Left lung (tissue), 4 donors: ENCODE measurements at regions not wholly inside any gene's neighbourhood (a gene's known extent, or its start where the extent isn't known, plus 50 kb on each side); places are given as distances from the start of the nearest gene placed in this dataset.

Source experiments
- ATAC-seq: fragments of 200-7000 bp; cut with Tn5 transposase; one replicate; pipeline ENCODE4 v1.9.1; 2020; ENCODE audit warnings: moderate library complexity
- DNase-seq, 4 donors: peaks; one replicate each; pipeline ENCODE4 v3.0.0-alpha.2; 2013 to 2020
- H3K27ac ChIP-seq, 2 donors: fragments of 200-600 bp; sonication (generic) in 1 of 2; one replicate each; pipeline versions ENCODE4 v1.5.0 to v1.8.0; 2020 to 2021
- H3K27me3 ChIP-seq, 2 donors: fragments of 200-600 bp; sonication (generic) in 1 of 2; one replicate each; pipeline versions ENCODE4 v1.5.0 to v1.8.0; 2020 to 2021
- H3K36me3 ChIP-seq, 2 donors: fragments of 200-600 bp; sonication (generic) in 1 of 2; one replicate each; pipeline versions ENCODE4 v1.5.0 to v1.8.0; 2020 to 2021
- H3K4me1 ChIP-seq, 2 donors: fragments of 200-600 bp; one replicate each; pipeline ENCODE4 v1.8.0; 2021
- H3K4me3 ChIP-seq, 2 donors: fragments of 200-600 bp; sonication (generic) in 1 of 2; one replicate each; pipeline versions ENCODE4 v1.5.0 to v1.8.0; 2020 to 2021; ENCODE audit warnings: mild to moderate bottlenecking in 1 of 2
- H3K9me3 ChIP-seq, 2 donors: fragments of 200-600 bp; sonication (generic) in 1 of 2; one replicate each; pipeline versions ENCODE4 v1.5.0 to v1.8.0; 2020 to 2021
- intact Hi-C, 2 donors: fragments of 100-400 bp; cut with DNase I; formaldehyde crosslinking; loops; one replicate each; pipeline versions ENCODE4 v1.11.2 to v1.14.2; 2022
- TF ChIP-seq, protein P1 (sequence below), 2 donors: fragments of 200-600 bp; sonication (generic) in 1 of 2; IDR thresholded peaks; one replicate each; pipeline versions ENCODE4 v1.5.0 to v1.8.0; 2021; ENCODE audit warnings: antibody characterized with exemption in 2 of 2
- donor health status: DM: no; HTN: yes; CAD: no.
- donor health status: DM: no; HTN: no; CAD: no.

GRCh38 chr6:86536121-86536520 lies 401.2 kb upstream of the HTR1E start:
- TF ChIP-seq, protein P1, sequence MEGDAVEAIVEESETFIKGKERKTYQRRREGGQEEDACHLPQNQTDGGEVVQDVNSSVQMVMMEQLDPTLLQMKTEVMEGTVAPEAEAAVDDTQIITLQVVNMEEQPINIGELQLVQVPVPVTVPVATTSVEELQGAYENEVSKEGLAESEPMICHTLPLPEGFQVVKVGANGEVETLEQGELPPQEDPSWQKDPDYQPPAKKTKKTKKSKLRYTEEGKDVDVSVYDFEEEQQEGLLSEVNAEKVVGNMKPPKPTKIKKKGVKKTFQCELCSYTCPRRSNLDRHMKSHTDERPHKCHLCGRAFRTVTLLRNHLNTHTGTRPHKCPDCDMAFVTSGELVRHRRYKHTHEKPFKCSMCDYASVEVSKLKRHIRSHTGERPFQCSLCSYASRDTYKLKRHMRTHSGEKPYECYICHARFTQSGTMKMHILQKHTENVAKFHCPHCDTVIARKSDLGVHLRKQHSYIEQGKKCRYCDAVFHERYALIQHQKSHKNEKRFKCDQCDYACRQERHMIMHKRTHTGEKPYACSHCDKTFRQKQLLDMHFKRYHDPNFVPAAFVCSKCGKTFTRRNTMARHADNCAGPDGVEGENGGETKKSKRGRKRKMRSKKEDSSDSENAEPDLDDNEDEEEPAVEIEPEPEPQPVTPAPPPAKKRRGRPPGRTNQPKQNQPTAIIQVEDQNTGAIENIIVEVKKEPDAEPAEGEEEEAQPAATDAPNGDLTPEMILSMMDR (IDR thresholded peaks at IDR 0.05): no peak
- no peak overlapping the region for H3K27ac ChIP-seq
- H3K27me3 ChIP-seq: no peaks in the 10 kb centered on the region
- no peak overlapping the region for H3K4me3 ChIP-seq
- H3K9me3 ChIP-seq: peaks cover 0 to 10% of the 10 kb centered on the region in 2 donors
- no peaks in the 10 kb centered on the region for H3K4me1 ChIP-seq
- no peak for DNase-seq
- intact Hi-C loops: no loop called here
- no peaks in the 10 kb centered on the region for H3K36me3 ChIP-seq
- ATAC-seq: no peak

- no peaks in the 10 kb centered on the region for H3K4me1 ChIP-seq
- TF ChIP-seq, protein P1 (IDR thresholded peaks at IDR 0.05): no peak
- H3K9me3 ChIP-seq: peaks cover 0 to 2% of the 10 kb centered on the region in 2 donors
- intact Hi-C loops: no loop called here
- H3K4me3 ChIP-seq: no peak overlapping the region
- DNase-seq: peak in 2 of 4 donors; percentile 49 to 59
- no peak overlapping the region for H3K27ac ChIP-seq
- no peak for ATAC-seq
- no peaks in the 10 kb centered on the region for H3K36me3 ChIP-seq
- no peaks in the 10 kb centered on the region for H3K27me3 ChIP-seq
Observed at GRCh38 chr6:86535100-86535499, 402.2 kb upstream of the HTR1E start.

DNA sequence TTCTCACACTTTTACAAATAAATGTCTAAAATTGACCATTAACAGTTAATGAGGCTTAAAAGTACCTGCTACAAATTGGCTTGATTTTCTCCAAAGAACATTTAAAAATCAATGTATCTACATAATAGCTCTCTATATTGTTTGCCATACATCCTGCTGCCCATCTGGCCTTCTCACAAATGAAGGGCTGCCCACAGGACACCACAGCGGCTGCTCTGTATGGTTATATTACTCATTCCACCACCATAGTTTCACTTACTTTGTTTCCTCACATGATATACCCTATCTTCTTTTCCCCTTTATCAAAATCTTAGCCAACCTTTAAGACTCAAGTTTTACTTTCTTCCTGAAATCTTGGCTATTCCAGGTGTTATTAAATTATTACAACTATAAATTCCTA lies 407.7 kb upstream of the HTR1E start:
- TF ChIP-seq, protein P1 (IDR thresholded peaks at IDR 0.05): no peak
- intact Hi-C loops: no loop called here
- no peak overlapping the region for H3K27ac ChIP-seq
- no peak for DNase-seq
- no peaks in the 10 kb centered on the region for H3K4me1 ChIP-seq
- H3K4me3 ChIP-seq: no peak overlapping the region
- no peaks in the 10 kb centered on the region for H3K36me3 ChIP-seq
- no peak for ATAC-seq
- no peaks in the 10 kb centered on the region for H3K27me3 ChIP-seq
- H3K9me3 ChIP-seq: peaks cover 0 to 35% of the 10 kb centered on the region in 2 donors

DNA sequence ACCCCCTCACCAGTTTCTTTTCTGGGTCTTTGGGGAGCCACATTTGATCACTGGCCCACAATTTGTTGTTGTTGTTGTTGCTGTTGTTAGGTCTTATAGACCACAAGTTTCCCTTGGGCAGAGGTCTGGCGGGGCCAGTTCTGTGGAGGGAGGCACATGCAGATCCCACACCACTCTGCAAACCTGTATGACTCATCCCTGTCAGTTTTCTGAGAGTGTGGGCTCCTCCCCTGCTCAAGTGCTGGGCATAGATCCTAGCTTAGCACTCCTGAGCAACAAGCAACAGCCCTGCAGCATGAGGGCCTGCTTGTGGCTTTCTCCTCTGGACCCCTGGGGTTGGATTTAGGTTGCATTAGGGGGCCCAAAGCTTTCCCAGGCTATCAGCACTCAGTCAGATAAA lies 411.1 kb upstream of the HTR1E start:
- Histone ChIP-seq H3K27me3 (no peaks in the 10 kb centered on the region), H3K4me3 (no peak overlapping the region), H3K9me3 (peaks cover 0 to 54% of the 10 kb centered on the region in 2 donors), H3K27ac (no peak overlapping the region), H3K36me3 (no peaks in the 10 kb centered on the region), H3K4me1 (no peaks in the 10 kb centered on the region)
- peak in 1 of 4 donors; percentile 24 for DNase-seq
- intact Hi-C loops: no loop called here
- TF ChIP-seq, protein P1 (IDR thresholded peaks at IDR 0.05): no peak
- no peak for ATAC-seq

GRCh38 chr6:86516087-86516486 lies 421.2 kb upstream of the HTR1E start:
- no peak for ATAC-seq
- no peak for DNase-seq

More at GRCh38 chr6:86516087-86516486, 421.2 kb upstream of the HTR1E start:
- Histone ChIP-seq H3K4me1 (no peaks in the 10 kb centered on the region), H3K27ac (no peak overlapping the region), H3K36me3 (no peaks in the 10 kb centered on the region), H3K27me3 (no peaks in the 10 kb centered on the region), H3K4me3 (no peak overlapping the region), H3K9me3 (peaks cover 0 to 6% of the 10 kb centered on the region in 2 donors)
- intact Hi-C loops: no loop called here
- TF ChIP-seq, protein P1 (IDR thresholded peaks at IDR 0.05): no peak
